Gastroesophageal sphincter (tissue), 3 donors: ENCODE measurements at regions not wholly inside any gene's neighbourhood (a gene's known extent, or its start where the extent isn't known, plus 50 kb on each side); places are given as distances from the start of the nearest gene placed in this dataset.

ENCODE experiments used
- EP300 ChIP-seq: sonication (generic); formaldehyde crosslinking; IDR thresholded peaks from one replicate; pipeline ENCODE4 v1.6.1; 2017; ENCODE audit warnings: antibody characterized with exemption, mild to moderate bottlenecking
- POLR2A ChIP-seq, 2 donors: fragments of 450-650 bp; IDR thresholded peaks; one replicate each; pipeline ENCODE4 v1.6.1; 2017; ENCODE audit warnings: antibody characterized with exemption in 2 of 2, mild to moderate bottlenecking in 2 of 2, moderate library complexity in 1 of 2
- POLR2AphosphoS5 ChIP-seq: sonication (generic); formaldehyde crosslinking; IDR thresholded peaks from one replicate; pipeline ENCODE4 v1.6.1; 2017; ENCODE audit warnings: antibody characterized with exemption
- TF ChIP-seq, protein P1 (sequence below), 4 experiments: fragments of 200-600 bp in 2 of 4; fragments of 450-650 bp in 2 of 4; sonication (generic) in 1 of 4; IDR thresholded peaks; one replicate each; pipeline ENCODE4 v1.5.1; 2017 to 2019; ENCODE audit warnings: antibody characterized with exemption in 4 of 4, mild to moderate bottlenecking in 2 of 4, moderate library complexity in 2 of 4

DNA sequence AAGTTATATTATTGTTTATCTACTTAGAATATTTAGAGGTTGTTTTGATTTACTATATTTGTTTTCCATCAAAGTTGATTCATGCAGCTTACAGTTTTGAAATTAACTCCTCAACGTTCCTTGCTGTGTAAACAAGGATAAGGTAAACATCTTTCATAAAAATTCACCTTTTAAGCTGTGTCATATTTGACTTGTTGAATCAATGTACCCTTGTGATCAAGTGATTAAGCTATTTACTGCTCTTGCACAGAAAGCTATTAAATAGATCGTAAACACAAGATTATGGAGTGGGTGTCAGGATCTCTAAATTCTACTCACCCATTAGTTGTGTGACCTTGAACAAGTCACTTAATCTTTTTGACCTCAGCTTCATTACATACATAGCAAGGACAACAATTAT lies 2054.0 kb upstream of the NUDT12 start:
- TF ChIP-seq, protein P1, sequence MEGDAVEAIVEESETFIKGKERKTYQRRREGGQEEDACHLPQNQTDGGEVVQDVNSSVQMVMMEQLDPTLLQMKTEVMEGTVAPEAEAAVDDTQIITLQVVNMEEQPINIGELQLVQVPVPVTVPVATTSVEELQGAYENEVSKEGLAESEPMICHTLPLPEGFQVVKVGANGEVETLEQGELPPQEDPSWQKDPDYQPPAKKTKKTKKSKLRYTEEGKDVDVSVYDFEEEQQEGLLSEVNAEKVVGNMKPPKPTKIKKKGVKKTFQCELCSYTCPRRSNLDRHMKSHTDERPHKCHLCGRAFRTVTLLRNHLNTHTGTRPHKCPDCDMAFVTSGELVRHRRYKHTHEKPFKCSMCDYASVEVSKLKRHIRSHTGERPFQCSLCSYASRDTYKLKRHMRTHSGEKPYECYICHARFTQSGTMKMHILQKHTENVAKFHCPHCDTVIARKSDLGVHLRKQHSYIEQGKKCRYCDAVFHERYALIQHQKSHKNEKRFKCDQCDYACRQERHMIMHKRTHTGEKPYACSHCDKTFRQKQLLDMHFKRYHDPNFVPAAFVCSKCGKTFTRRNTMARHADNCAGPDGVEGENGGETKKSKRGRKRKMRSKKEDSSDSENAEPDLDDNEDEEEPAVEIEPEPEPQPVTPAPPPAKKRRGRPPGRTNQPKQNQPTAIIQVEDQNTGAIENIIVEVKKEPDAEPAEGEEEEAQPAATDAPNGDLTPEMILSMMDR (IDR thresholded peaks at IDR 0.05) = no peak
- TF ChIP-seq POLR2A (IDR thresholded peaks at IDR 0.05) (no peak), EP300 (no peak), POLR2AphosphoS5 (no peak)
